ENCODE measurements at regions not wholly inside any gene's neighbourhood (a gene's known extent, or its start where the extent isn't known, plus 50 kb on each side); places are given as distances from the start of the nearest gene placed in this dataset.

- no peak for TF ChIP-seq CTCF (IDR thresholded peaks at IDR 0.05)
- Histone ChIP-seq H3K4me1 (ENCODE audit: control insufficient read depth in 1 of 2, insufficient read depth in 1 of 2, low read depth in 1 of 2, low read length in 1 of 2) (no peaks in the 10 kb centered on the region), H3K27me3 (no peaks in the 10 kb centered on the region), H3K27ac (no peak overlapping the region), H3K9me3 (no peaks in the 10 kb centered on the region), H3K4me3 (ENCODE audit: low read depth in 1 of 2, low read length in 1 of 2) (no peak overlapping the region), H3K36me3 (no peaks in the 10 kb centered on the region)
These were observed 220.3 kb upstream of the LRFN2 start for GRCh38 chr6:40807484-40807883.

GRCh38 chr6:40806256-40806864 is 219.2 kb upstream of the LRFN2 start:
- Histone ChIP-seq H3K9me3 (no peaks in the 10 kb centered on the region), H3K4me1 (ENCODE audit: control insufficient read depth in 1 of 2, insufficient read depth in 1 of 2, low read depth in 1 of 2, low read length in 1 of 2) (no peaks in the 10 kb centered on the region), H3K27ac (no peak overlapping the region), H3K27me3 (no peaks in the 10 kb centered on the region), H3K4me3 (ENCODE audit: low read depth in 1 of 2, low read length in 1 of 2) (no peak overlapping the region), H3K36me3 (no peaks in the 10 kb centered on the region)
- TF ChIP-seq CTCF (IDR thresholded peaks at IDR 0.05) = no peak

- Histone ChIP-seq H3K4me1 (ENCODE audit: control insufficient read depth in 1 of 2, insufficient read depth in 1 of 2, low read depth in 1 of 2, low read length in 1 of 2) (no peaks in the 10 kb centered on the region), H3K4me3 (ENCODE audit: low read depth in 1 of 2, low read length in 1 of 2) (no peak overlapping the region), H3K36me3 (no peaks in the 10 kb centered on the region), H3K9me3 (no peaks in the 10 kb centered on the region), H3K27ac (no peak overlapping the region), H3K27me3 (no peaks in the 10 kb centered on the region)
- no peak for TF ChIP-seq CTCF (IDR thresholded peaks at IDR 0.05)
These were observed 218.2 kb upstream of the LRFN2 start for GRCh38 chr6:40805336-40805735.

GRCh38 chr6:40804905-40805304 is 217.7 kb upstream of the LRFN2 start:
- TF ChIP-seq CTCF (IDR thresholded peaks at IDR 0.05) = no peak
- no peak overlapping the region for H3K4me3 ChIP-seq (ENCODE audit: low read depth in 1 of 2, low read length in 1 of 2)
- H3K4me1 ChIP-seq (ENCODE audit: control insufficient read depth in 1 of 2, insufficient read depth in 1 of 2, low read depth in 1 of 2, low read length in 1 of 2) = no peaks in the 10 kb centered on the region
- H3K36me3 ChIP-seq = no peaks in the 10 kb centered on the region
- H3K27ac ChIP-seq = no peak overlapping the region
- H3K9me3 ChIP-seq = no peaks in the 10 kb centered on the region
- no peaks in the 10 kb centered on the region for H3K27me3 ChIP-seq

GRCh38 chr6:40803897-40804702 is 216.9 kb upstream of the LRFN2 start:
- Histone ChIP-seq H3K36me3 (no peaks in the 10 kb centered on the region), H3K9me3 (no peaks in the 10 kb centered on the region), H3K4me3 (ENCODE audit: low read depth in 1 of 2, low read length in 1 of 2) (no peak overlapping the region), H3K27ac (no peak overlapping the region), H3K27me3 (no peaks in the 10 kb centered on the region), H3K4me1 (ENCODE audit: control insufficient read depth in 1 of 2, insufficient read depth in 1 of 2, low read depth in 1 of 2, low read length in 1 of 2) (no peaks in the 10 kb centered on the region)
- TF ChIP-seq CTCF (IDR thresholded peaks at IDR 0.05) = no peak

Data from neutrophil (primary cell).